Keratinocyte (primary cell): ENCODE measurements at regions not wholly inside any gene's neighbourhood (a gene's known extent, or its start where the extent isn't known, plus 50 kb on each side); places are given as distances from the start of the nearest gene placed in this dataset.

Source experiments
- DNase-seq: peaks from one replicate; pipeline ENCODE4 v3.0.0-alpha.2; 2011; ENCODE audit warnings: low read depth, missing footprints, low spot score
- FAIRE-seq: peaks from 2 replicates; lab custom pipeline; 2011; peaks lifted over from hg19 to GRCh38; lab: Jason Lieb, UNC
- H2AFZ ChIP-seq: 2 replicates; pipeline ENCODE4 v1.6.0; 2012; ENCODE audit warnings: low read length, control low read depth, inconsistent platforms; ENCODE audit not compliant: control insufficient read depth
- H3K27ac ChIP-seq: 2 replicates; pipeline ENCODE4 v1.5.1; 2011; ENCODE audit warnings: low read length; ENCODE audit not compliant: control insufficient read depth, insufficient read depth
- H3K27me3 ChIP-seq: 3 replicates; pipeline ENCODE4 v1.6.0; 2011; ENCODE audit warnings: low read length; ENCODE audit not compliant: control insufficient read depth, insufficient read depth; ENCODE audit errors: extremely low read depth
- H3K36me3 ChIP-seq, 2 experiments: 2 replicates in 1 of 2; 3 replicates in 1 of 2; pipeline ENCODE4 v1.5.1; 2011; ENCODE audit warnings: low read length in 2 of 2, mild to moderate bottlenecking in 1 of 2; ENCODE audit not compliant: control insufficient read depth in 2 of 2, insufficient read depth in 2 of 2; ENCODE audit errors: extremely low read depth in 1 of 2
- H3K4me1 ChIP-seq: 3 replicates; pipeline ENCODE4 v1.5.1; 2011; ENCODE audit warnings: low read length; ENCODE audit not compliant: control insufficient read depth, insufficient read depth; ENCODE audit errors: extremely low read depth
- H3K4me2 ChIP-seq: 3 replicates; pipeline ENCODE4 v1.6.0; 2011; ENCODE audit warnings: low read depth, low read length; ENCODE audit not compliant: control insufficient read depth, insufficient read depth; ENCODE audit errors: extremely low read depth
- H3K4me3 ChIP-seq, 3 experiments: fragments of 200-600 bp in 1 of 3; sonication (generic) in 1 of 3; 2 replicates in 2 of 3; 3 replicates in 1 of 3; pipeline ENCODE4 v1.5.1; 2011 to 2016; ENCODE audit warnings: low read length in 3 of 3, mild to moderate bottlenecking in 3 of 3, control low read depth in 2 of 3, inconsistent platforms in 1 of 3, low read depth in 1 of 3, mixed read lengths in 1 of 3, mixed run types in 1 of 3, moderate library complexity in 1 of 3; ENCODE audit not compliant: control insufficient read depth in 2 of 3, insufficient read depth in 2 of 3; ENCODE audit errors: extremely low read depth in 1 of 3
- H3K79me2 ChIP-seq: 2 replicates; pipeline ENCODE4 v1.6.0; 2012; ENCODE audit warnings: low read length; ENCODE audit not compliant: control insufficient read depth, insufficient read depth
- H3K9ac ChIP-seq: 3 replicates; pipeline ENCODE4 v1.6.0; 2011; ENCODE audit warnings: low read length; ENCODE audit not compliant: control insufficient read depth, insufficient read depth; ENCODE audit errors: extremely low read depth
- H3K9me1 ChIP-seq: 3 replicates; pipeline ENCODE4 v1.6.0; 2011; ENCODE audit warnings: low read length; ENCODE audit not compliant: control insufficient read depth, insufficient read depth; ENCODE audit errors: extremely low read depth
- H3K9me3 ChIP-seq: 2 replicates; pipeline ENCODE4 v1.5.1; 2012; ENCODE audit warnings: low read depth, low read length; ENCODE audit not compliant: control insufficient read depth
- H4K20me1 ChIP-seq: 3 replicates; pipeline ENCODE4 v1.6.0; 2011; ENCODE audit warnings: low read length; ENCODE audit not compliant: control insufficient read depth, insufficient read depth; ENCODE audit errors: extremely low read depth
- EZH2 ChIP-seq: IDR thresholded peaks from one replicate; pipeline ENCODE4 v1.6.1; 2012; ENCODE audit warnings: inconsistent platforms, mild to moderate bottlenecking, low read length, moderate library complexity
- dilution Hi-C: fragments of 300-500 bp; cut with MboI; formaldehyde crosslinking; loops from one replicate; pipeline ENCODE4 v1.7.0; 2020; ENCODE audit warnings: low sequenced_read_pairs; ENCODE audit not compliant: extremely low pct_ligation_motif_present
- TF ChIP-seq, protein P1 (sequence below), 3 experiments: IDR thresholded peaks in 1 of 3; conservative IDR thresholded peaks in 1 of 3; optimal IDR thresholded peaks in 1 of 3; 2 replicates in 2 of 3; 3 replicates in 1 of 3; pipeline versions ENCODE3 to v1.5.1; 2011; ENCODE audit warnings: low read length in 3 of 3, mild to moderate bottlenecking in 3 of 3, moderate library complexity in 2 of 3, control low read depth in 1 of 3, inconsistent platforms in 1 of 3; ENCODE audit not compliant: insufficient read depth in 2 of 3; ENCODE audit errors: extremely low read depth in 1 of 3

DNA sequence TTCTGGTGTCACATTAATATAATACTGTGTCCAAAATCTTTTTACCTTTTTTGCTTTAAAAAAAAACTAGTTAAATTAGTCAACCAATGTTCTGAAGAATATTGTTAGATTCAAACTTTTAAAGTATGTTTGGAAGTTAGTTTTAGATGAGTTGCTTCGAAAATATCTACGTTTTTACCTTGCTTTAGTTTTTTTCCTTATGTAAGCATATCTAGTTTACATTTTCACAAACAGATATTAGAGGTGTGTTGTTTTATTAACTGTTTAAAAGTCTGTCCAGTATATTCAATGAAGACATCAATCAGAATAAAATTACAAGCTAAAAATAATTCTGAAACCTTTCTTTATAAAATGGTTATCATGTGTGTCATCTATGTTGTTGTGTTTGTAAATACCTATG, 375.0 kb upstream of the BTBD3 start:
- peaks cover 14% of the 10 kb centered on the region for H3K4me1 ChIP-seq
- no peak for FAIRE-seq
- no peaks in the 10 kb centered on the region for H3K36me3 ChIP-seq
- no peaks in the 10 kb centered on the region for H4K20me1 ChIP-seq
- dilution Hi-C loops, result no loop called here
- TF ChIP-seq, protein P1, sequence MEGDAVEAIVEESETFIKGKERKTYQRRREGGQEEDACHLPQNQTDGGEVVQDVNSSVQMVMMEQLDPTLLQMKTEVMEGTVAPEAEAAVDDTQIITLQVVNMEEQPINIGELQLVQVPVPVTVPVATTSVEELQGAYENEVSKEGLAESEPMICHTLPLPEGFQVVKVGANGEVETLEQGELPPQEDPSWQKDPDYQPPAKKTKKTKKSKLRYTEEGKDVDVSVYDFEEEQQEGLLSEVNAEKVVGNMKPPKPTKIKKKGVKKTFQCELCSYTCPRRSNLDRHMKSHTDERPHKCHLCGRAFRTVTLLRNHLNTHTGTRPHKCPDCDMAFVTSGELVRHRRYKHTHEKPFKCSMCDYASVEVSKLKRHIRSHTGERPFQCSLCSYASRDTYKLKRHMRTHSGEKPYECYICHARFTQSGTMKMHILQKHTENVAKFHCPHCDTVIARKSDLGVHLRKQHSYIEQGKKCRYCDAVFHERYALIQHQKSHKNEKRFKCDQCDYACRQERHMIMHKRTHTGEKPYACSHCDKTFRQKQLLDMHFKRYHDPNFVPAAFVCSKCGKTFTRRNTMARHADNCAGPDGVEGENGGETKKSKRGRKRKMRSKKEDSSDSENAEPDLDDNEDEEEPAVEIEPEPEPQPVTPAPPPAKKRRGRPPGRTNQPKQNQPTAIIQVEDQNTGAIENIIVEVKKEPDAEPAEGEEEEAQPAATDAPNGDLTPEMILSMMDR (optimal IDR thresholded peaks at IDR 0.05 in 1 of 3, IDR thresholded peaks at IDR 0.05 in 1 of 3, conservative IDR thresholded peaks at IDR 0.05 in 1 of 3; ENCODE audit: extremely low read depth in 1 of 3, insufficient read depth in 2 of 3, low read length in 3 of 3), result no peak
- no peak for TF ChIP-seq EZH2
- H3K9me3 ChIP-seq, result no peaks in the 10 kb centered on the region
- no peaks in the 10 kb centered on the region for H3K9me1 ChIP-seq
- H3K79me2 ChIP-seq, result no peaks in the 10 kb centered on the region
- H3K9ac ChIP-seq, result no peak overlapping the region
- no peaks in the 10 kb centered on the region for H3K27me3 ChIP-seq
- H3K27ac ChIP-seq, result no peak overlapping the region
- H3K4me2 ChIP-seq, result no peak overlapping the region
- H3K4me3 ChIP-seq, result no peak overlapping the region
- no peak for DNase-seq
- H2AFZ ChIP-seq, result no peak overlapping the region

DNA sequence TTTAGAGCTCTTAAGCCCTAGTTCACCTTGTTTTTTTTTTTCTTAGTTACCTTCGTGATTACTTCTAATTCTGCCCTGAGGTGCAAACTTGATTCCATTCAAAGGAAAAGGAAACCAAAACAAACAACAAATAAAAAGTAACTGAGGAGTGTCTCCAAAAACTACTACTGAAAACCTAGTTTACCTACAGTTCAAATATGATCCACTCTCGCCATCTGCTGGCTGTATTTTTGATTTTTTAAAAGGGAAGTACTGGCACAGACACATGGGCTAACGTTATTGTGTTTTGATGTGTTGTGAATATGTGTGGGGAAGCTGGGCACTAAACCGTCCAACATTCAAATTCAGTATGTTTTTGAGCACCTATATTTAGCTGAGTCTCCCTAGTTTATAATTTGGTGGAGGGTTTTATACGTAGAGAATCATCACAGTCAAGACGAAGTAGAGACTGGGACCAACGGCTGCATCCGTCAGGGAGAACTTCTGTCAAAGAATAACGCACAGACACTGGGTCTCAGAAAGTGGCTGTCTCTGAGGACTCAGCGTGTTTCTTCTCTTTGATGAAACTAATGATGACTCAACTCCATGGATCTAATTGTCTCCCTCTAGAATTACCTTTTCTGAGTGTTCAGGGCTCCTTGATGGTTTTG, 373.5 kb upstream of the BTBD3 start:
- Histone ChIP-seq H3K9ac (peak overlapping the region; percentile 49), H4K20me1 (no peaks in the 10 kb centered on the region), H3K4me3 (peak overlapping the region in 1 of 3 experiments; percentile 52), H3K4me1 (peaks cover 14% of the 10 kb centered on the region), H3K79me2 (no peaks in the 10 kb centered on the region), H2AFZ (peak overlapping the region; percentile 66), H3K27ac (peak overlapping the region; percentile 57), H3K27me3 (no peaks in the 10 kb centered on the region), H3K9me3 (no peaks in the 10 kb centered on the region), H3K9me1 (no peaks in the 10 kb centered on the region), H3K4me2 (peak overlapping the region; percentile 77), H3K36me3 (no peaks in the 10 kb centered on the region)
- DNase-seq (no peak), FAIRE-seq (peak; percentile 79)
- dilution Hi-C loops, result no loop called here
- no peak for TF ChIP-seq EZH2
- TF ChIP-seq, protein P1 (optimal IDR thresholded peaks at IDR 0.05 in 1 of 3, IDR thresholded peaks at IDR 0.05 in 1 of 3, conservative IDR thresholded peaks at IDR 0.05 in 1 of 3; ENCODE audit: extremely low read depth in 1 of 3, insufficient read depth in 2 of 3, low read length in 3 of 3), result peak; percentile 25 to 55 (median 39)
